Peyer's patch (tissue), 4 donors: ENCODE measurements at regions not wholly inside any gene's neighbourhood (a gene's known extent, or its start where the extent isn't known, plus 50 kb on each side); places are given as distances from the start of the nearest gene placed in this dataset.

Experiments
- DNase-seq, 3 donors: peaks; one replicate each; pipeline ENCODE4 v3.0.0-alpha.2; 2017 to 2019
- H3K27ac ChIP-seq, 4 donors: fragments of 200-600 bp; sonication (generic); one replicate each; pipeline ENCODE4 v1.5.1; 2016 to 2019
- H3K27me3 ChIP-seq, 2 donors: fragments of 200-600 bp; sonication (generic); one replicate each; pipeline ENCODE4 v1.5.1; 2019
- H3K36me3 ChIP-seq, 3 donors: fragments of 200-600 bp; sonication (generic); one replicate each; pipeline ENCODE4 v1.5.1; 2016 to 2019
- H3K4me1 ChIP-seq, 4 donors: fragments of 200-600 bp; sonication (generic); one replicate each; pipeline ENCODE4 v1.5.1; 2016 to 2019
- H3K4me3 ChIP-seq, 4 donors: fragments of 200-600 bp; sonication (generic); 1 replicate in 3 of 4; 2 replicates in 1 of 4; pipeline ENCODE4 v1.5.1; 2016 to 2019; ENCODE audit warnings: mild to moderate bottlenecking in 1 of 4
- H3K9me3 ChIP-seq, 4 donors: fragments of 200-600 bp; sonication (generic); one replicate each; pipeline ENCODE4 v1.5.1; 2016 to 2019; ENCODE audit warnings: mild to moderate bottlenecking in 1 of 4
- CTCF ChIP-seq, 6 experiments: fragments of 450-650 bp in 4 of 6; fragments of 200-600 bp in 2 of 6; sonication (generic) in 1 of 6; IDR thresholded peaks; one replicate each; pipeline ENCODE4 v1.5.1; 2017 to 2019; ENCODE audit warnings: antibody characterized with exemption in 6 of 6, mild to moderate bottlenecking in 3 of 6, moderate library complexity in 1 of 6
- POLR2A ChIP-seq, 2 donors: fragments of 450-650 bp; IDR thresholded peaks; one replicate each; pipeline ENCODE4 v1.5.1; 2017; ENCODE audit warnings: antibody characterized with exemption in 2 of 2, mild to moderate bottlenecking in 2 of 2, moderate library complexity in 2 of 2

GRCh38 chr20:56929606-56930005, 300.5 kb downstream of the TFAP2C start:
- peaks cover 0 to 11% of the 10 kb centered on the region in 2 donors for H3K27me3 ChIP-seq
- no peaks in the 10 kb centered on the region for H3K9me3 ChIP-seq
- H3K27ac ChIP-seq, result no peak overlapping the region
- no peak for DNase-seq
- no peak overlapping the region for H3K4me3 ChIP-seq
- peaks cover 0 to 9% (median 0%) of the 10 kb centered on the region in 4 donors for H3K4me1 ChIP-seq
- TF ChIP-seq POLR2A (IDR thresholded peaks at IDR 0.05) (no peak), CTCF (IDR thresholded peaks at IDR 0.05) (no peak)
- no peaks in the 10 kb centered on the region for H3K36me3 ChIP-seq

DNA sequence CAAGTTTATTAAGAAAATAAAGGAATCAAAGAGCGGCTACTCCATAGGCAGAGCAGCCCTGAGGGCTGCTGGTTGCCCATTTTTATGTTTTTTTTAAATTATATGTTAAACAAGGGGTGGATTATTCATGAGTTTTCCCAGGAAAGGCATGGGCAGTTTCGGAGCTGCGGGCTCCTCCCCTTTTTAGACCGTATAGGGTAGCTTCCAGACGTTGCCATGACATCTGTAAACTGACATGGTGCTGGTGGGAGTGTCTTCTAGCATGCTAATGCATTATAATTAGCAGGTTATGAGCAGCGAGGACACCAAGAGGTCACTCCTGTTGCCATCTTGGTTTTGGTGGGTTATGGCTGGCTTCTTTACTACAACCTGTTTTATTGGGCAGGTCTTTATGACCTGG, 301.8 kb downstream of the TFAP2C start:
- no peaks in the 10 kb centered on the region for H3K4me1 ChIP-seq
- H3K27me3 ChIP-seq, result peaks cover 0 to 1% of the 10 kb centered on the region in 2 donors
- no peaks in the 10 kb centered on the region for H3K36me3 ChIP-seq
- DNase-seq, result no peak
- no peak overlapping the region for H3K27ac ChIP-seq
- no peak overlapping the region for H3K4me3 ChIP-seq
- TF ChIP-seq CTCF (IDR thresholded peaks at IDR 0.05) (no peak), POLR2A (IDR thresholded peaks at IDR 0.05) (no peak)
- H3K9me3 ChIP-seq, result no peaks in the 10 kb centered on the region

- Histone ChIP-seq H3K4me3 (no peak overlapping the region), H3K27ac (no peak overlapping the region), H3K27me3 (no peaks in the 10 kb centered on the region), H3K9me3 (no peaks in the 10 kb centered on the region), H3K36me3 (no peaks in the 10 kb centered on the region), H3K4me1 (no peaks in the 10 kb centered on the region)
- DNase-seq, result no peak
- TF ChIP-seq CTCF (IDR thresholded peaks at IDR 0.05) (no peak), POLR2A (IDR thresholded peaks at IDR 0.05) (no peak)
These were observed 303.6 kb downstream of the TFAP2C start for GRCh38 chr20:56932575-56933330.

DNA sequence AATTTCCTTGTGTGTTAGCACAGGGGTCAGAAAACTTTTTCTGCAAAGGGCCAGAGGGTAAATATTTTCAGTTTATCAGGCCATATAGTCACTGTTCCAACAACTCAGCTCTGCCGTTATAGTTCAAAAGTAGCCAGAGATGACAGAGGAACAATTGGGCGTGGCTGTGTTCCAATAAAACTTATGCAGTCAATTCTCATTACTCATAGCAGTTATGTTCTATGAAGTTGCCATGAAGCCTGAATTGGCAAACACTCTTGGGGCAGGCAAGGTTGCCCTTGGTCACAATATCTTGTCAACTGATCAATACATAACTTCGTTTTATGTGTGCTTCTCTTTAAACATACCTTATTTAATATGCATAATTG, 304.2 kb downstream of the TFAP2C start:
- DNase-seq, result no peak
- TF ChIP-seq POLR2A (IDR thresholded peaks at IDR 0.05) (no peak), CTCF (IDR thresholded peaks at IDR 0.05) (no peak)
- Histone ChIP-seq H3K9me3 (no peaks in the 10 kb centered on the region), H3K4me1 (no peaks in the 10 kb centered on the region), H3K27me3 (no peaks in the 10 kb centered on the region), H3K4me3 (no peak overlapping the region), H3K27ac (no peak overlapping the region), H3K36me3 (no peaks in the 10 kb centered on the region)

- no peak overlapping the region for H3K27ac ChIP-seq
- H3K4me3 ChIP-seq, result no peak overlapping the region
- no peaks in the 10 kb centered on the region for H3K4me1 ChIP-seq
- H3K27me3 ChIP-seq, result no peaks in the 10 kb centered on the region
- no peak for TF ChIP-seq CTCF (IDR thresholded peaks at IDR 0.05)
- no peak for TF ChIP-seq POLR2A (IDR thresholded peaks at IDR 0.05)
- DNase-seq, result no peak
- H3K36me3 ChIP-seq, result no peaks in the 10 kb centered on the region
- H3K9me3 ChIP-seq, result no peaks in the 10 kb centered on the region
These were observed 305.8 kb downstream of the TFAP2C start for GRCh38 chr20:56934888-56935287.

GRCh38 chr20:56940466-56940865, 311.4 kb downstream of the TFAP2C start:
- DNase-seq, result no peak
- Histone ChIP-seq H3K27me3 (no peaks in the 10 kb centered on the region), H3K9me3 (no peaks in the 10 kb centered on the region), H3K4me3 (no peak overlapping the region), H3K4me1 (no peaks in the 10 kb centered on the region), H3K27ac (no peak overlapping the region), H3K36me3 (no peaks in the 10 kb centered on the region)
- TF ChIP-seq POLR2A (IDR thresholded peaks at IDR 0.05) (no peak), CTCF (IDR thresholded peaks at IDR 0.05) (no peak)
